T1000 (cell line): ENCODE measurements at regions not wholly inside any gene's neighbourhood (a gene's known extent, or its start where the extent isn't known, plus 50 kb on each side); places are given as distances from the start of the nearest gene placed in this dataset.
"Not testable (repeated sequence)": the region's sequence is repeated elsewhere in the genome, so short reads cannot be mapped to it uniquely, and the experiment has no call there.

ENCODE experiments used
- DNase-seq: peaks from one replicate; lab custom pipeline; 2025; ENCODE audit warnings: mixed read lengths; lab: John Stamatoyannopoulos, UW

GRCh38 chr22:33221568-33221967 lies 163.4 kb upstream of the SYN3 start:
- DNase-seq = no peak

GRCh38 chr22:33220476-33221080 lies 162.4 kb upstream of the SYN3 start:
- no peak for DNase-seq

GRCh38 chr22:33219648-33220384 lies 161.6 kb upstream of the SYN3 start:
- no peak for DNase-seq

GRCh38 chr22:33213383-33214075 lies 155.3 kb upstream of the SYN3 start:
- no peak for DNase-seq

- peak; percentile 5 for DNase-seq
These were observed 152.0 kb upstream of the SYN3 start for GRCh38 chr22:33209930-33210784.

GRCh38 chr22:33204408-33204807 lies 146.2 kb upstream of the SYN3 start:
- no peak for DNase-seq

- DNase-seq = no peak
These were observed 144.3 kb upstream of the SYN3 start for GRCh38 chr22:33202455-33202854.

GRCh38 chr22:33194529-33195077 lies 136.4 kb upstream of the SYN3 start:
- no peak for DNase-seq

- no peak for DNase-seq
These were observed 134.0 kb upstream of the SYN3 start for GRCh38 chr22:33192156-33192555.

GRCh38 chr22:33188326-33188725 lies 130.1 kb upstream of the SYN3 start:
- no peak for DNase-seq

- DNase-seq = no peak
These were observed 128.6 kb upstream of the SYN3 start for GRCh38 chr22:33186816-33187215.

GRCh38 chr22:33180356-33180755 lies 122.2 kb upstream of the SYN3 start:
- no peak for DNase-seq

- DNase-seq = no peak
These were observed 110.0 kb upstream of the SYN3 start for GRCh38 chr22:33167998-33168790.

GRCh38 chr22:33166206-33166605 lies 108.0 kb upstream of the SYN3 start:
- DNase-seq = no peak

GRCh38 chr22:33163815-33164214 lies 105.6 kb upstream of the SYN3 start:
- DNase-seq = no peak

GRCh38 chr22:33162196-33162595 lies 104.0 kb upstream of the SYN3 start:
- DNase-seq = no peak

- no peak for DNase-seq
These were observed 102.3 kb upstream of the SYN3 start for GRCh38 chr22:33160525-33160924.

- not testable (repeated sequence) for DNase-seq
These were observed 96.8 kb upstream of the SYN3 start for GRCh38 chr22:33154967-33155366.

- DNase-seq = no peak
These were observed 91.4 kb upstream of the SYN3 start for GRCh38 chr22:33149611-33150010.

GRCh38 chr22:33144721-33145120 lies 86.5 kb upstream of the SYN3 start:
- no peak for DNase-seq
